ENCODE measurements at regions not wholly inside any gene's neighbourhood (a gene's known extent, or its start where the extent isn't known, plus 50 kb on each side); places are given as distances from the start of the nearest gene placed in this dataset.

- no peak for DNase-seq (ENCODE audit: low read depth)
These were observed 54.5 kb upstream of the PLXNA2 start for GRCh38 chr1:208298593-208299269.

- DNase-seq (ENCODE audit: low read depth) = no peak
These were observed 56.0 kb upstream of the PLXNA2 start for GRCh38 chr1:208300084-208300770.

DNA sequence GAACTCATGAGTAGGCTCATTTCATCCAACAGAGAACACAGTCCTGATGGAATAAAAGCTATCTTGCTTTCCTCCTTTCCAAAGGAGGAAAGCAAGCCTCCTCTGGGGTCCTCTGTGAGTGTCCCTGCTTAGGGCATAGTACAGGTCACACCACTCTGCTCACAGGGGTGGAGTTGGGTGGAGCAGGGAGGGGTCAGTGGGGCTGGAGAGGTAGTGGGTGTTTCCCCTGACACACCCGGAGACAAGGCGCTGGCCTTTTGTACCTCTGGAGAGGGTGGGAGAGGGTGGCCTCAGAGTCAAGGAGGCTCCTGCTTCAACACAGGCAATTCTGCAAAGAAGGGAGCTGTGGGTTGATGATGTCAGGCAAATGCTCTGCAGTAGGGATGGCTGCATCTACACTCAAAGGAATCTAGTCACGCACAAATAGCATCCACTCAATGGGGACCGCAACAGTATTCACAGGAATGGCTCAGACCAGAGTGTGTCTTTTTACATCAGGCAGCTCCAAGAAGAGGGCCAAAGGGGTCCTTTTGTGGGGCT, 58.6 kb upstream of the PLXNA2 start:
- DNase-seq (ENCODE audit: low read depth) = no peak

GRCh38 chr1:208303743-208304712, 59.8 kb upstream of the PLXNA2 start:
- DNase-seq (ENCODE audit: low read depth) = no peak

- DNase-seq (ENCODE audit: low read depth) = no peak
These were observed 64.0 kb upstream of the PLXNA2 start for GRCh38 chr1:208308221-208308620.

DNA sequence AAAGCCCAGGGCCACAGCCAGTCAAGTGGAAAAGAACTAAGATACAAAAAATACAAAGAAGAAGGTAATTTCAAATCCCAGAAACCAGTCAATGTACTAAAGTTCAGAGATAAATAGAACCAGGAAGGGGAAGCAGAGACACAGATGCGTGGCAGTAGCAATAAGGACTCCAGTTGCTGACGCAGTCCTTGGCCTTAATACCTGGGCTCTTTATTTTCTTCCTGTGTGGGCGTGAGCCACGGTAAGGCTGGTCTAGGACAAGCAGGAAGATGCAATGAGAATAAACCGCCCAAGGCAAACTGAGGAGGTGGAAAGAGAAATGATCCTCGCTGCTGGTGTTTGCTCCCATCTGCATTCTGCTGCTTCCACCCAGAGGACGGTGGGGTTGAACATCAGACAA, 65.6 kb upstream of the PLXNA2 start:
- DNase-seq (ENCODE audit: low read depth) = no peak

GRCh38 chr1:208312706-208313105, 68.5 kb upstream of the PLXNA2 start:
- DNase-seq (ENCODE audit: low read depth) = no peak

- DNase-seq (ENCODE audit: low read depth) = no peak
These were observed 70.2 kb upstream of the PLXNA2 start for GRCh38 chr1:208314431-208314830.

- DNase-seq (ENCODE audit: low read depth) = no peak
These were observed 74.1 kb upstream of the PLXNA2 start for GRCh38 chr1:208318150-208318734.

DNA sequence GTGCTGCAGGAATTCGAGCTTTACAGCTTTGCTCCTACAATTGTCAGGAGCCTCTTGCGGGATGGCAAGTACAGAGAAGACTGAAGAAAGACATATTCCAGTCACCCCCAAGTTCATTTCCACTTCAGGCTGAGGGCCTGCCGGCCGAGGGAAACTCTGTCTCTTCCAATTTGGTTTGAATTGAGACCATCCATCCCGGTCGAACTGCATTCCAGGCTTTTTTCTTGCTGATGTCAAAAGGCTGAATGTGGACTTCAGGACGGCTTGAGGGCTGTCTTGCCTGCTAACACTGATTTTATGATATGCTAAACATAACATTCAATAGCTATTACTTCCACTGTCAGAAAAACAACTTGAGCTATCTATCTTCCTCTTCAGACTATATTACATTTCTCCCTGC, 79.8 kb upstream of the PLXNA2 start:
- no peak for DNase-seq (ENCODE audit: low read depth)

- DNase-seq (ENCODE audit: low read depth) = no peak
These were observed 81.8 kb upstream of the PLXNA2 start for GRCh38 chr1:208326033-208326432.

DNA sequence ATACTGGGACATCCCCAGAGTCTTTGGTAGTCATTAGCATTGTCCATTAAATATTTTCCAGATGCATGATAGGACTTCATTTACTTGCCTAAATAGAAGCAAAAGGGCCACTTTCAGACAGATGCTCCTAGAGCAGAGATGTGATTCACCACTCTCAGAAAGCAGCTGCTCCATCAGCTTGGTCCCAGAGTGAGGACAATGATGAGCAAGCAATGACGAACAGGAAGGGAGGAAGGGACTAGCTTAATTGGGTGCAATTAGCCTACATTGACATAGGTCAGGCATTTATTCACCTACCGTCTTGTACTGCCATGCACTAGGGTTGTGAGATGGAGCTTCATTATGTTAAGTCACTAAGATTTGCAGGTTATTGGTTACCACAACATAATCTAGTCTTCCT, 85.1 kb upstream of the PLXNA2 start:
- no peak for DNase-seq (ENCODE audit: low read depth)

GRCh38 chr1:208332036-208332773, 88.0 kb upstream of the PLXNA2 start:
- DNase-seq (ENCODE audit: low read depth) = no peak

- no peak for DNase-seq (ENCODE audit: low read depth)
These were observed 88.6 kb upstream of the PLXNA2 start for GRCh38 chr1:208332774-208333126.

DNA sequence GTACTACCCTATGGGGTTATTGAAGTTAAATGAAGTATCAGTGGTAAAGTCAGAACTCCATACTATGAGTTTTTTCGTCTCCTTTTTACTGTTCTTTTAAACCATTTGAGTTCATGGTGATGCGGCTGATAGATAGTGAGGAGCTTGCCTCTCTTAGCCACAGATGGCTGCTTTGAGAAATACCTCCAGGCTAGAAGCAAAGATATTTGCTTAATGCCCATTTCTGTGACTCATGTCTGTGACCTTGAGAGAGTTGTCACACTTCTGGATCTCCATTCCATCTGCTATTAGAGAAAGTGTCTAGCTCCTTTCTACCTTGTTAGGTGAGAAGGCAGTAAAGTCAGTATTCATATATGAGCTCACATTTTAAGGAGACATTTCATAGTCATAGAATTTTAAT, 89.5 kb upstream of the PLXNA2 start:
- no peak for DNase-seq (ENCODE audit: low read depth)

DNA sequence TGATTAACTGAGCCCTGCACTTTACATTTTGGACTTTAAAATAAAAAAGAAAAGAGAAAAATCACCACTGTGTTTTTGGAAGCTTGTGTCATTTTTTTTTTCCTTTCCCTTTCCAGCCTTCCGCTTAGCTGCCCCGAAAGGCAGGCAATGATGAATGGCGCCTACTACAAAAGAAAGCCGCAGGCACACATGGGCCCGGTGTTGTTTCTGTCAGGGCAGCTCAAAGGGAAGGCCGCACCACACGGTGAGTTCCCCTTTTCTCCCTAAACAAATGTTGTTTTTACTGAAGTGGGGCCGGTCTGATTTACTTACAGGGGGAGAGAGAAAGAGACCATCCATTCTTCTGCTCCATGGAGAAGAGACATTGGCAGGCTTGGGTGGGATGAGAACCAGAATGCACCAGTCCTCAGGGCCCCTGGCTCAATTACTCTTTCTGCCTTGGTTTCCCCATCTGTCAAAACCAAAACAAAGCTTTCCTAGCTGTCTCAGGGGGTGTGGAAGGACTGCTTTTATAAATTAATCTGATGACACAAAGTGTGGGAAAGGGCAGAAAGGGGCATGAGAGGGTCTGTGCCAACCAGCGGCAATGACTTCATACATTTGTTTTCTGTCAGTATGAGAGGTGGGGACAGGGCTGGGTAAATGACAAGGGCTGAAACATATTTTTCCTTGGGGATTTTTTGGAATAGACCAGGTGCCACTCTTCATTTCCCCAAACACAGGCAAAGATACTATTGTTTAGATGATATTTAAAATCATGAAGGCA, 91.4 kb upstream of the PLXNA2 start:
- DNase-seq (ENCODE audit: low read depth) = no peak

GRCh38 chr1:208336137-208336518, 91.9 kb upstream of the PLXNA2 start:
- DNase-seq (ENCODE audit: low read depth) = no peak

GRCh38 chr1:208339911-208340310, 95.7 kb upstream of the PLXNA2 start:
- no peak for DNase-seq (ENCODE audit: low read depth)

- DNase-seq (ENCODE audit: low read depth) = no peak
These were observed 99.0 kb upstream of the PLXNA2 start for GRCh38 chr1:208343226-208343625.

DNA sequence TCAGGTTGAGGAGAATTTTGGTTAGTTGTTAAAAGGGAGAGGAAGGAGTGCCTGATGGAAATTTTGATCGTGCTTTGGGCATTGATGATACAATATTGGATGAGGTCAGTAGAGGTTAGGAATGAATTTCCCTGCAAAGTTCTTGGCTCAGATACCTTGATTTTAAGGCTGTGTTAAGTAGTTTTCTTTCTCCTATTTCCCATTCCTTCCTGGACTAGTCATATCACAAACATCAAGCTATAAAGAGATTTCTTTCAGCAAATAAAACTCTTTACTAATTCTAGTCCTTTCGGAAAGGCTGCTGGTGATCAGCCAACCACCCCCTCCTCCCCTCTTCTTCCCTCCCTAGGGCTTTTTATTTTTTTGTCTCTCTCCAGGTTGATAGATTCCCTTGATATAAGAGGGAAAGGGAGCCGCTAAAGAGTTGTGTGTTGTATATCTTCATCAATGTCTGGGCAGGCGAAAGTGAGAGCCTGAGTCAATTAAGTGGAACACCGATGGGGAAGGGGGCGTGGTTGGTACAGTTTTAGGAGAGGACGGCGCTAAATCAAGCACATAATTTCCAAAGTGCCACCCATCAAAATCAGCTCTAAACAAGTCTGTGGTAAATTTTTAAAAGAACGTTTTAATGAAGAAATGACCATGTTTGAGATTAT, 100.1 kb upstream of the PLXNA2 start:
- no peak for DNase-seq (ENCODE audit: low read depth)
